K562 (cell line): ENCODE measurements at regions not wholly inside any gene's neighbourhood (a gene's known extent, or its start where the extent isn't known, plus 50 kb on each side); places are given as distances from the start of the nearest gene placed in this dataset.

ENCODE experiments used
- CREB5 ChIP-seq: fragments of 250-450 bp; sonication (Bioruptor Pico); IDR thresholded peaks from 2 replicates; pipeline ENCODE4 v1.5.0; 2020; ENCODE audit warnings: mild to moderate bottlenecking
- CTCF ChIP-seq, 3 experiments: IDR thresholded peaks in 2 of 3; conservative IDR thresholded peaks in 1 of 3; 2 replicates each; pipeline ENCODE4 v1.5.1; 2011 to 2012; ENCODE audit warnings: low read length in 3 of 3, mild to moderate bottlenecking in 3 of 3, control low read depth in 2 of 3, improper control_type of control experiment in 1 of 3, inconsistent platforms in 1 of 3, low read depth in 1 of 3, mixed read lengths in 1 of 3, moderate library complexity in 1 of 3; ENCODE audit not compliant: insufficient read depth in 2 of 3
- ESRRA ChIP-seq: fragments of 450-650 bp; IDR thresholded peaks from 2 replicates; pipeline ENCODE4 v1.6.1; 2014; ENCODE audit warnings: low read depth, mild to moderate bottlenecking, moderate library complexity, borderline replicate concordance
- HCFC1 ChIP-seq: IDR thresholded peaks from 2 replicates; pipeline ENCODE4 v1.6.1; 2012; ENCODE audit warnings: low read depth, low read length, improper control_type of control experiment
- MAFF ChIP-seq: IDR thresholded peaks from 2 replicates; pipeline ENCODE4 v1.6.1; 2012; ENCODE audit warnings: low read length, improper control_type of control experiment
- POLR2AphosphoS5 ChIP-seq: IDR thresholded peaks from 2 replicates; pipeline ENCODE4 v1.6.1; 2011; ENCODE audit warnings: mild to moderate bottlenecking, low read depth, low read length, moderate library complexity; ENCODE audit not compliant: control insufficient read depth, insufficient read depth
- REST ChIP-seq, 2 experiments: fragments of 450-650 bp; formaldehyde crosslinking in 1 of 2; IDR thresholded peaks; 2 replicates each; pipeline versions ENCODE4 v1.4.0 to v1.6.1; 2014 to 2020; ENCODE audit warnings: mild to moderate bottlenecking in 2 of 2, borderline replicate concordance in 1 of 2, low read depth in 1 of 2
- ZBTB33 ChIP-seq: sonication (generic); formaldehyde crosslinking; IDR thresholded peaks from 2 replicates; pipeline ENCODE4 v1.8.1; 2023; ENCODE audit warnings: mild to moderate bottlenecking, missing genetic modification reagents
- ZNF780A ChIP-seq: fragments of 250-450 bp; sonication (Bioruptor Pico); IDR thresholded peaks from 2 replicates; pipeline ENCODE4 v1.5.0; 2021; ENCODE audit warnings: mild to moderate bottlenecking

- TF ChIP-seq MAFF (no peak), CTCF (IDR thresholded peaks at IDR 0.05 in 2 of 3, conservative IDR thresholded peaks at IDR 0.05 in 1 of 3; ENCODE audit: insufficient read depth in 2 of 3, low read depth in 1 of 3, low read length in 3 of 3) (no peak), ZBTB33 (no peak), CREB5 (CRISPR knock-in tag) (no peak), ESRRA (no peak), ZNF780A (CRISPR knock-in tag) (no peak), HCFC1 (no peak), REST (IDR thresholded peaks at IDR 0.05; ENCODE audit: borderline replicate concordance) (no peak), REST (CRISPR knock-in tag; IDR thresholded peaks at IDR 0.05; ENCODE audit: low read depth) (no peak), POLR2AphosphoS5 (no peak)
Observed at GRCh38 chr2:53173091-53173490, 594.5 kb upstream of the CHAC2 start.
